Stimulated activated CD4-positive, alpha-beta T cell treated with anti-CD3 and anti-CD28 coated beads, Interleukin-15, amount 100 ng/mL, for 48 hours (primary cell): ENCODE measurements at regions not wholly inside any gene's neighbourhood (a gene's known extent, or its start where the extent isn't known, plus 50 kb on each side); places are given as distances from the start of the nearest gene placed in this dataset.
"Not testable (repeated sequence)": the region's sequence is repeated elsewhere in the genome, so short reads cannot be mapped to it uniquely, and the experiment has no call there.

Source experiments
- DNase-seq, 2 donors: peaks; one replicate each; pipeline ENCODE4 v3.0.0-alpha.2; 2020; ENCODE audit warnings: low read depth in 2 of 2

DNA sequence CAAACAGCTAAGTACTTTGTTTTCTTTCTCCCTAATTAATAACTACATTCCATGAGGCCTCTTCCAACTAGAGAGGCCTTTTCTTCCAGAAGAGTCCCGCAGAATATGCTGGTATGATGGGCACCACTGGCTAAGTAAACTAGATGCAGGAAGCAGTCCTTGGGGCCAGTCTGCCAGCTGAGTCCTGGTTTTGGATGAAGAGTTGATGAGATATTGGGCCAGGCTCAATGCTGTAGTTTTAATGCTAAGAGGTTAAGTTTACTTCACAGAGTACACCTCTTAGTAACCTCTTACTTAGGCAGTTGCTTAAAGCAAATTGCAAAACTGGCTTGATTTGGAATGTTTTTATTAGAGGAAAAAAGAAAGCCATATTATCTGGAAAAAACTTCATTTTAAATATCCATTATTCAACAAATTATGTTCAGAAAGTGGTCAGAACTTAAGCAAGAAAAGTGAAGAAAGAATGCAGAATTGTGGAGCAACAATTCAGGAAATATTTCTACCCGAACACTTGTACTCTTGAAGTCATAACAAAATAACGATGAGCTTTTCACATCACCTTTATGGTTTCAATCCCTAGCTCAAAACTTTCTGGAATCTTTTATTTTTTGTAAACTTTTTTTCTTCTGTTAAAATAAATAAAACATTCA, 178.4 kb upstream of the CDIN1 start:
- DNase-seq = no peak

GRCh38 chr15:36401586-36401966, 177.8 kb upstream of the CDIN1 start:
- DNase-seq = no peak

GRCh38 chr15:36403351-36403750, 176.1 kb upstream of the CDIN1 start:
- DNase-seq = no peak

GRCh38 chr15:36406366-36406765, 173.1 kb upstream of the CDIN1 start:
- DNase-seq = no peak

DNA sequence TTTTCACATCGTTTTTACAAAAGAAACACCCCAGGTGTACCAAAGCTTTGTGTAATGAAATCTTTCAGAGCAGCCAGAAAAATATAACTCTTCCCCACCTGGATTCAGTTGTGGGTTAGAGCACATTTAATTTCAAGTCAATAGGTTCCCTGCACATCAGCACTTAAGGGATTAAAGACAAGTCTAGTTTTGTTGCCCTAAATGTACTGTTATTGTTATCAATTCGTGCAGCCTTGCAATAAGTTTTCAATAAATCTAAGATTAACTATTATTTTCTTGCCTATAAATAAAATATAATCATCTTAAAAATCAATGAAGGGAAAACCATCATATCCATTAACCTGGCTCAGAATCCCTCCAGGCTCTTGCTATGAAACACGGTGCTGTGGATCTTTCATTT, 172.5 kb upstream of the CDIN1 start:
- no peak for DNase-seq

DNA sequence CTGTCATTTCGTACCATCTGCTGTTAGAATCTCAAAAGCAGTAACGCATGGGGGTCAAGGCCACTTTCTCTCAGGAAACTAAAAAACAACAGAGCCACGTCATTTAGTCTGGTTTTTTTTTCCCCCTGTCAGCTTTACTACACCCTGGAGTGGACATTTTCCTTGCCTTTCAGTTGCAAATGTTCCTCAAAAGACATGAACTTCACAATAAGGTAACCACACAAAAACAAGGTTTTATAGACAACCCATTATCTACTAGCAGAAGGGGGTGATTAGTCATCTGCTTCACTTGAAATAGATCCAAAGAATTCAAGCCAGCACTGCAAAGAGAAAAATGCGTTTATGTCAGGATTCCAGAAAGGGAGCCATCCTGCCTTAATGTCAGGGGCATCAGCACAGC, 171.8 kb upstream of the CDIN1 start:
- DNase-seq = no peak

GRCh38 chr15:36409819-36410218, 169.6 kb upstream of the CDIN1 start:
- DNase-seq = no peak

GRCh38 chr15:36414670-36415069, 164.8 kb upstream of the CDIN1 start:
- DNase-seq = no peak

DNA sequence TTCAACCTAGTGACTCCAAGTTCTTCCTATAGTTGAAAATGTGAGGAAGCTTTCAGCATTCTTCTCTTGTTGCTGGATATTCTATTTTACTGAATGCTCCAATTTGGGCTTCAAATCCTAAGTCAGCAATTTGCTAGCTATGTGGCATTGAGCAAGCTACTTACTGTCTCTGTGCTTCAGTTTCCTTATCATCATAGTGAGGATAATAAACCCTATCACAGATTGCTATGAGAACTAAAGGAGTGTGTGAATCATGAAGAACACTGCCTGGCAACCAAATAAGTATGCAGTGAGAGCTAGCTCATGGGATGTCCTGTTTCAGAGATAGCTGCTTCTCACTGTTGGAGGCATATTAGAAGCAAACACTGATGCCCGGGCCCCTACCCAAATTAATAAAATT, 163.8 kb upstream of the CDIN1 start:
- no peak for DNase-seq

DNA sequence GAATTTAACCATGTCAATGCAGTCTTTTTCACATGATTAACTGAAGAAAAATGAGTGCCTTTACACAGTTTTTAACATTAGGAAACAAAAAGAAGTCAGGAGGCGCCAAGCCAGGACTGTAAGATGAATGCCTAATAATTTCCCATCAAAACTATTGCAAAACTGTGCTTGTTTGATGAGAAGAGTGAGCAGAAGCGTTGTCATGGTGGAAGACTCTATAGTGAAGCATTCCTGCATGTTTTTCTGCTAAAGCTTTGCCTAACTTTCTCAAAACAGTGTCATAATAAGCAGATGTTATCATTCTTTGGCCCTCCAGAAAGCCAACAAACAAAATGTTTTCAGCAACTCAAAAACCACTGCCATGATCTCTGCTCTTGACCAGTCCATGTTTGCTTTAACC, 156.8 kb upstream of the CDIN1 start:
- DNase-seq = no peak

DNA sequence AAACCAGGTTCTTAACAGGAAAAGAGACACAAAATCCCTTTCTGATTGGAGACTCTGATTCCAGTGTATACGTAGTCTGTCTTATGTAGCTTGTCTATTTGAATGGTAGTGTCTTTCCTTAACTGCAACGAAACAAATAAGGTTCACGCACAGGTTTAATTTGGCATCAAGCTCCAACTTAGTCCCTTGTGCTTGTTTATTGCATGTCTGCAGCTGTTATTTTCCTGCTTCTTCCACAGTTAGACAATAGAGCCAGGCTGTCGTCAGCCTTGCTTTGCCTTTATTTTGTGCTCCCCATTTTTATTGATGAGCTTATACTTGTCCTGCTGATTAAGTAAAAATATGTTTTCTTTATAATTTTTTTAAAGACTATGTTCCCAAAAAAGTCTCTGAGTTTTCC, 152.7 kb upstream of the CDIN1 start:
- DNase-seq = no peak

GRCh38 chr15:36428102-36428845, 151.2 kb upstream of the CDIN1 start:
- DNase-seq = no peak

- DNase-seq = no peak
Observed at GRCh38 chr15:36429707-36430106, 149.7 kb upstream of the CDIN1 start.

DNA sequence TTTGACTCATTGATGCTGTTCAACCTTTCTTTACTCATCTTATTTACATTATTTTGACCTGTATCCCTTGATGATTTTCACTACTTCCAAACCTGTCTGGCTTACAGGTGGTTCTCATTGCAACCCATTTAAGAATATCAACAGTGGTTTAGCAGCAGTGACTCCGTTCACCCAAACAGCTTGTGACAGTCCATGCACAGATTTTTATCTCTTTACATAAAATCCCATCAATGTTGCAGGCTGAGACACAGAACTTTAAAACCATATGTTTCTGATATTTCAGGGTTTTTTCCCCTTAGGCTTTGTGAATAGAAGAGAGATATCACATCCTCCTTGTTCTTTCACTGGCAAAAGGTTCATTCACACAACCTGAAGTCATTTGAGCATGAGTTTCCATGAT, 149.1 kb upstream of the CDIN1 start:
- no peak for DNase-seq

GRCh38 chr15:36430726-36431265, 148.6 kb upstream of the CDIN1 start:
- no peak for DNase-seq

GRCh38 chr15:36432161-36432560, 147.3 kb upstream of the CDIN1 start:
- DNase-seq = no peak

DNA sequence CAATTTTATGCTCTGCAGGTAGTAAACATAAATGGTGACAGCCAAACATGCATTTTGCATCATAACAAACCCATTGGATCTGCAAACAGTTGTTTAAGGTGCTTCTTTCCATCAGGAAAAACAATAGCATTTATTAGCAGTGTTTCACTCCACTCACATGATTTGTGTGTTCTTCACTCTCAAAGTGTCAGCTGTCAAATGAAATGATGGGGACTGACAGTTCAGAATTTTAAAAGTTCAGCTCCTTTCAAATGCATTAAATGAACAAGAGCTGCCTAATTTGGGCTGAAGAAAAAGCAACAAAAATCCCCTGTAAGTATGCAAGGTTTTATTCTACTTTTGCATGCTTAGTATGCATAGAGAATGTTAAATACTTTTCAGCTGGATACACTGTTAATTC, 145.2 kb upstream of the CDIN1 start:
- no peak for DNase-seq

DNA sequence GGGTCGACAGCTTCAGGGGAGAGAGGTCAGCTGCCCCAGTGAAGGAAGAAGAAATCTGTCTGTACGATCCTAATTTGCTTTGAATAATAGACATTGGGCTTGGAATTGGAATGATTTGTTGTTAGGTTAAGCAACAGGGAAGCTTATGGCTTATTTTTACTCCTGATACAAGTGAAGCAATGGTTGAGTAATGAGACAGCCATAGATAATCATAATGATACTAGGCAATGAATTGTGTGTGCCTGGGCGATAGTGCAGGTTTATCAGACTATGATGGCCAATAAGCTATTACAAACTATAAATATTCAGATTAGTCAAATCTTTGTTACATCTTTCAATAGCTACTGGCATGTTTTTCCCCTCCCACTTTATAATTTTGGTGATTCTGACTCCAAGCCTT, 140.9 kb upstream of the CDIN1 start:
- no peak for DNase-seq

GRCh38 chr15:36447373-36447772, 132.1 kb upstream of the CDIN1 start:
- no peak for DNase-seq

DNA sequence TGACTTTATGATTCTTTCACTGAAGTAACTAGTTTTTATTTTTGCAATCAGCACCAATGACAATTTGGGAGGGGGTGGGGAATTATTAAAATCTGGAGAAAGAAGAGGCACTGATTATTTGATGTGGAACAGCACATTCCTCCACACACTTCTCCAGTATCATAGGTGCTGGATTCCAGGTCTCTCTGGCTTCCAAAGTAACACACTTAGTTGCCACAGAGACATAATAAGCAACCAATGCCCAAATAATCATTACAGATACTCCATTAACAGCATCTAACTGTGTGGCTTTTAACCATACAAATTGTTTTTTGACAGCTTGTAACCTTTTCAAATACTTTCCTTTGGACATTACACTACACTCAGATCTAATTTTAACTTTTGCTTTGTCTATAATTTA, 131.0 kb upstream of the CDIN1 start:
- no peak for DNase-seq

- DNase-seq = no peak
Observed at GRCh38 chr15:36449084-36449661, 130.3 kb upstream of the CDIN1 start.

DNA sequence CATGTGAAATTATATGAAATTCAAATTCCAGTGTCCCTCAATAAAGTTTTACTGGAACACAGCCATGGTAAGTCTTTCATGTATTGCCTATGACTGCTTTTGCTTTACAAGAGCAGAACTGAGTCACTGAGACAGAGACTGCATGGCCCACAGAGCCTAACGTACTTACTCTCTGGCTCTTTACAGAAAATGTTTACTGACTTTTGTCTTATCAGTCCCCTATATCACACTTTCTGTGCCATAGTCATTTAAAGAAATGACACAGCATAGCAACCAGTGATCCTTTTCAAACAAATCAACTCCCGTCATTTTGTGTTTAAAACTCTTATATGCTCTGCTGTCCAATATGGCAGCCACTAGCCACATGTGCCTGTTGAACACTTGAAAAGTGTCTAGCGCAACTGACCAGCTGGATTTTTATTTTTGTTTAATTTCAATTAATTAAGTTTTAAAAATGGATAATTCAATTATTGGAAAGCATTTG, 129.7 kb upstream of the CDIN1 start:
- DNase-seq = no peak

- not testable (repeated sequence) for DNase-seq
Observed at GRCh38 chr15:36454244-36454643, 125.2 kb upstream of the CDIN1 start.
